ENCODE measurements at regions not wholly inside any gene's neighbourhood (a gene's known extent, or its start where the extent isn't known, plus 50 kb on each side); places are given as distances from the start of the nearest gene placed in this dataset.
"Not testable (repeated sequence)": the region's sequence is repeated elsewhere in the genome, so short reads cannot be mapped to it uniquely, and the experiment has no call there.

- no peak for DNase-seq (ENCODE audit: low spot score)
Measured at GRCh38 chr18:35770376-35771014, 189.0 kb downstream of the GALNT1 start.

GRCh38 chr18:35771172-35771571, 189.6 kb downstream of the GALNT1 start:
- no peak for DNase-seq (ENCODE audit: low spot score)

DNA sequence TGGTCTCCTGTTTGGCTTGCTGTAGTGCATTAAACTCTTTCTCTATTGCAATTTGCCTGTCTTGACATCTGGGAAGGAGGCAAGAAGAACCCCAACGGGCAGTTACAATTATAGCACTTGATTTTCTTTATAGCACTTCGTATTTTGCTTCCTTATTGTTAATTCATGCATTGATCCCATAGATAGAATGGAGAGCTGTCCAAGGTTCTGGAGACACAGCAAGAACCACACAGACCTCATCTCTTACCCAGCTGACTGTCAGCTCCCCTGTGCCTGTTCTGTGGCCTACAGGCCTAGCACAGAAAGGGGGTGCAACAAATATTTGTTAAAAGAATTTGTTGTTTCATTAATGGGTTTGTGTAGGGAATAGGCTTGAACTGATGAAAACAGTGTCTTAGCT, 194.3 kb downstream of the GALNT1 start:
- no peak for DNase-seq (ENCODE audit: low spot score)

- no peak for DNase-seq (ENCODE audit: low spot score)
Measured at GRCh38 chr18:35776473-35776872, 194.9 kb downstream of the GALNT1 start.

DNA sequence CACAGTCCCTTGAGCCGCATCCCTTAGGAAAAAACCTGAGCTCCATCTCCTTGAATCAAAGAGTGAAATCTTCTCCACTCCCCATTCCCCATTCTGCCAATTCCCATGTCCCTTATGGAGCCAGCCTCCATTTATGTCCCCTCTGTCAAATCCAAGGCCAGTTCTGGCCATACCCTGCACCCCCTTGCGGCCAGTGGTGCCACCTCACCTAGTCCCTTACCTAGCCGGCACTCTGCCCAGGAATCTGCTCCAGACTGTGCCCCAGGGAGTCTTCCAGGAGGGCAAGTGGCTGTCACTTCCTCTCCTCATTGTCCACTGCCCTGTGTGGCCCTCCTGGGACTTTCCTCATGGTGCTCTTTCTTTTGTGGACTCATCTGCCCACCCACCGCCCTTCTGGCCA, 195.4 kb upstream of the RMP24 start:
- no peak for DNase-seq (ENCODE audit: low spot score)

DNA sequence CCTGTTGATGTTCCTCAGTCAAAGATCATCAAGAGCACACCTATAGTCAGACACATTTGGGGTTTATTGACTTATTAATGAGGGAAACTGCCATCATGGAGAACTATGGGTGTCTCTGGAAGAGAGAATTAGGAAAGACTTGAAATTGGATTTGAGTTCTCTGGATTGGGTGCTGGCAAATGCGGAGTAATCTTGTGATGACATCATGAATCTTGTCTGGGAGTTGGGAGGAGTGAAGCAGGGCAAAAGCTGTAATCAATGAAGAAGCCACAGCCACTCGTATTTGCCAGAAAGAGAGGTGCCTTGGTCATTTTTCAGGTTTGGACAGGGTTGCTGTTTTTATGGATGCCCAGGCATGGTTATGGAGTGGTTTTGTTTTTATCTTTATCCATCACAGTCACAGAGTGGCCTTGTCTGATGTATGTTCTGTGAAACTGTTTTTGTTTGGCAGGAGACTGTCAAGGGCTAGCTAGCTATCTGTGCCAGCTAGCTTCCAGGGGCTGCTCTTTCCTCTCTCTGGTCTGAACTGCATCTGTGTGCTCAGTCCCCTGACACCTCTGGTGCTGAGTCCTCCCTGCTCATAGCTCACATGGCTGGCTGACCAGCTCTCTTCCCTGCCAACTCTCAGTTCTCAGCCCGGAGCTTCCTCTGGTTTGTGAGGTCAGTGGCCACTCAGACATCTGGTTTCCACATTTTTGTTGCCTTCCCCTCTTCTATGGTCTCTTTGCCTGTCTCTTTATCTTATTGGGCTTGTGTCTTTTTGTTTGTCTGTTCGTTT, 193.4 kb upstream of the RMP24 start:
- no peak for DNase-seq (ENCODE audit: low spot score)

DNA sequence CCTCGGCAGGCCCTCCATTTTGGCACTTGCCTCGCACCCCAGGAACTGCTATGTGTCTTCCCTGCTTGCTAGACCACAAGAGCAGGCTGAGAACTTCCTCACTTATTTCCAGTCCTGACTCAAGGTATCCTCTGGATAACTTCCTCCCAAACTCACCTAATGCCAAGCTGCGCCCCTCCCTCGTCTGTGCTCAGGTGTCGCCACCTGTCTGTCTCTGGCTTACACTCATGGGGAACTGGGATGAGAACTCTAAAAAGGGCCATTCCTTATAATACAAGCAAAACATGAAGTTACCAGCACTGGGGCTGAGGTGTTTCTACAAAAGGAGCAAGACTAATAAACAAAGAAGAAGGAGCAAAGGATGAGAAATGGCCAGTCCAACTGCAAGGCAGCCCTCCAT, 191.5 kb upstream of the RMP24 start:
- no peak for DNase-seq (ENCODE audit: low spot score)

DNA sequence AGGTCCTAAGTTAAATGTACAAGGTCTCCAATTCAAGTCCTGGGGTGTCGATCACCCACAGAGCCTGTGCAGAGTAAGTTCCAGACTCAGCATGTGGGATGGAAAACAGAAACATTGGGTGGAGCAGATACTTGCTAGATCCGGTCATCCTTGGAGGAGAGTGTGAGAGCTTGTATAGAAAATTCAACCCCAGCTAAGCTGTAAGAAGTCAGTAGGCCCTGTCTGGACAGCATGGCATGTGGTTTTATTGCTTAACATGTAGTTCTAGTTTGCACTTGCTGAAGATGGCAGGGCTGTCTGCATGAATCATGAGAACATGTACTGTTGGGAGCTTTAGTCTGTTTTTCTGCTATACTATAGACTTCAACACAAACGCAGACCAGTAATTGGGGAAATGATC, 189.6 kb upstream of the RMP24 start:
- no peak for DNase-seq (ENCODE audit: low spot score)

GRCh38 chr18:35786365-35787042, 186.0 kb upstream of the RMP24 start:
- DNase-seq (ENCODE audit: low spot score) = no peak

DNA sequence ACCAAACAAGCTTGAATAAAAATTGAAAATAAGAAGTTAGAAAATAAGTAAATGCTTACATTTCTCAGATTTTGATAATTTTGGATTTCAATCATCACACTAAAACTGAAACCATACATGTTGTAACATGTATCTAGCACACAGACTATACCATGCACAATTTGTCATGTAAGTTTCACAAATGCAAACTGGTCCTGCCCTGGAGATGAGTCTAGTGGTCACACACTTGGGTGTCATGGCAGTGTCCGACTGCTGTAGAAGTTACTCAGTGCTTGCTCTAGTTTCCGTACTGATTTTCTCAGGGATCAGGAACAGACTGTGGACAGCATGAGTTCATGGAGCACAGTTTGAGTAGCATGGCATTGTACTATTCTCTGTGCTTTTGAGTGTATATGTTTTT, 182.9 kb upstream of the RMP24 start:
- DNase-seq (ENCODE audit: low spot score) = no peak

DNA sequence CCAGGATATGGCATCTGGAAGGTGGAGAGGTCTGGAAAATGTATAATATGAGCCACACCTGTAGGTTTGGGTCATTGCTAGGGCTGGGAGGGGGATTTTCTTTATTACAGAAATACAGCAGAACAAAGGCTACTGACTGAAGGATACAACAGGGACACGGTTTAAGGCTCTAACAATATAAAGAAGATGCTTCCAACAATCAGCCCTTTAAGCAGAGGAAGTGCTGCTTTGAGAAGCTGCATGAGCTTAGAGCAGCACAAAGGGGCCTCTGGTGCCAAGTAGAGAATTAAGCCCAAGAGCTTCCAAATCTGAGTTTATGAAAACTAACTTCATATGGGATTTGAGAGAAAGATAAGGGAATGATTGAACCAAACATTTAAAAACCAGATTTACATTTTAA, 174.5 kb upstream of the RMP24 start:
- DNase-seq (ENCODE audit: low spot score) = no peak

- no peak for DNase-seq (ENCODE audit: low spot score)
Measured at GRCh38 chr18:35803551-35803950, 168.9 kb upstream of the RMP24 start.

GRCh38 chr18:35804377-35804776, 168.1 kb upstream of the RMP24 start:
- no peak for DNase-seq (ENCODE audit: low spot score)

- no peak for DNase-seq (ENCODE audit: low spot score)
Measured at GRCh38 chr18:35807811-35808335, 164.6 kb upstream of the RMP24 start.

DNA sequence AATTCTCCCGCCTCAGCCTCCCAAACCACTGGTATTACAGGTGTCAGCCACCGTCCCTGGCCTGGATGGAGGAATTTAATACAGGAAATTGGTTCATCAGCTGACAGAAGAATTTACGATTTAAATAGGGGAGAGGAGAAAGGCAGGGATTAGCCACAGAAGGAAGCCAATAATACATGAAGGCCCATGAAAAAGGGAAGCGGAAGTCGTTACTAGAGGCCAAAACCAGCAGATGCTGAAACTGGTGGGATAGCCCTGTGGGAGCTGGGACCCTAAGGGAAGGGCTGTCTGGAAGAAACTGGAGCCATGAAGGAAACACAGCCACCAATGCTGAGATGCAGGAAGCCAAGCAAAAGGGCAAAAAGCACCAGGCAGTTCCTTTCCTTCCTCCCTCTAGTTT, 163.7 kb upstream of the RMP24 start:
- DNase-seq (ENCODE audit: low spot score) = no peak

DNA sequence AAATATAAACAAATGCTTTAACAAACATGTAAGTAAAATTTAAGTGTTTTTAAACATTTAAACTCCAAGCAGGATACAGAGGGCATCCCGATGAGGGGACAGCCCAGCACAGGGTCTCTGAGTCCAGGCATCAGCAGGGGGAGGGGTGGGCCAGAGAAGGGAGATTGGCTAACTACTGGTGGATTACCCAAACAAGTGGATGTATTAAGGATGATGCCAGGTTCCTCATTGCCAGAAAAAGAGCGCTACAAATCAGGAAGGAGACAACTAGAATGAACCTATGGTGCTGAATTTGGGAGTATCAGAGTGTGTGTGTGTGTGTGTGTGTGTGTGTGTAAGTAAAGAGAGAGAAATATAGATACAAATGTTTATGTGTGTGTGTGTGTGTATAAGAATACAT, 162.0 kb upstream of the RMP24 start:
- no peak for DNase-seq (ENCODE audit: low spot score)

GRCh38 chr18:35811896-35812295, 160.6 kb upstream of the RMP24 start:
- DNase-seq (ENCODE audit: low spot score) = no peak

GRCh38 chr18:35815011-35815410, 157.5 kb upstream of the RMP24 start:
- DNase-seq (ENCODE audit: low spot score) = not testable (repeated sequence)

GRCh38 chr18:35816003-35816402, 156.5 kb upstream of the RMP24 start:
- DNase-seq (ENCODE audit: low spot score) = no peak

DNA sequence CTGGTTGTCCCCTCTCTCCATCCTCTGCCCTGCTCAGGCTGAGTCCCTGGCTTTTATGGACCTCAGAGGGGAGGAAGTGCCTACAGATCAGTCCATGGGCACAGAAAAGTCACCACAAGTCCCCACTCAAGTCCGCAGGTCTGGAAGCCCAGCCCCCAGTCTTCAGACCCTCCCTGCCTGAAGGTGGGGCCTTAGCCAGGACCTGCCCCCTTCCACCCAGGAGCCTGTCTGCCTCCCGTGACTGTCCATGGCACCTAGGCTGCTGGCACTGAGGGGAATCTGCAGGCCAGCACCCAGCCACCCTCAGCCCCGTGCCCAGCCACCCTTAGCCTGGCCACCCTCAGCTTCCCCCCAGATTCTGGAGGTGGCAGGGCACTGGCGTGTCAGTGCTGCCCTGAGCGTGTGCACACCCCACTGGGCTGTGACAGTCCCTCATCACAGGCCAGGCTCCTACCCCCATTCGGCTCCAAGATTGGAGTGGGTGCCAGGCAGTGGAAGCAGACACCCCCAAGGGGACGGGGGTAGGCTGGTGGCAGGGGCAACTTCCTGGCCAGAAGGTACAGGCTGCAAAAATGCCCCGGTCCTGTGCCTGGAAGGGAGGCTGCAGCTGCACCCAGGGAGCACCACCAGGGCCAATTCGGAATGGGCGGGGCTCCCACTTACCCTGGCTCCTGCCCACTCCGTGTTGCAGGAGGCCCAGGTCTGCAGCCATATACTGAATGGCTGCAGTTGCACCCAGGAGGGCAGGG, 154.7 kb upstream of the RMP24 start:
- DNase-seq (ENCODE audit: low spot score) = no peak

DNA sequence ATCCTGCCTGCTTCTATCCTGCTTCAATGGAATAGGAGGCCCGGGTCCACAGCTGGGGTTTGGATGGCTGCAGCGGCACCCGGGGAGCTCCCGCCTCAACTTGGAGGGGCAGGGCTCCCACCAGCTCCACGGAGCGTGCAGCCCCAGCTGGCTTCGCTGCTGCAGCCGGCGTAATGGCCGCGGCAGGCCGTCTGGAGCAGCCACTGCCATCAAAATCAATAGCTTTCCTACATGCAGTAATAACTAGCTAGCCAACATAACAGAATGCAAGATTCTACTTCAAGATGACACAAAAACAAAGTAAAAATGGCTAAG, 154.2 kb upstream of the RMP24 start:
- no peak for DNase-seq (ENCODE audit: low spot score)

- DNase-seq (ENCODE audit: low spot score) = no peak
Measured at GRCh38 chr18:35822413-35822812, 150.1 kb upstream of the RMP24 start.

- DNase-seq (ENCODE audit: low spot score) = no peak
Measured at GRCh38 chr18:35826477-35826876, 146.0 kb upstream of the RMP24 start.

Measured in pons (tissue), 1 donor.